GM13976 (cell line): ENCODE measurements at regions not wholly inside any gene's neighbourhood (a gene's known extent, or its start where the extent isn't known, plus 50 kb on each side); places are given as distances from the start of the nearest gene placed in this dataset.

Experiments
- DNase-seq: peaks from one replicate; pipeline ENCODE4 v3.0.0; 2012; ENCODE audit warnings: low spot score
- CTCF ChIP-seq: IDR thresholded peaks from 2 replicates; pipeline ENCODE4 v1.5.1; 2012; ENCODE audit warnings: borderline replicate concordance, mild to moderate bottlenecking; ENCODE audit not compliant: insufficient read depth; ENCODE audit errors: extremely low read depth, missing control alignments, control extremely low read depth
- in situ Hi-C: fragments of 300-500 bp; cut with MboI; formaldehyde crosslinking; loops from one replicate; pipeline ENCODE4 v1.12.0; 2022; ENCODE audit warnings: low sequenced_read_pairs, mixed read lengths, inconsistent platforms; ENCODE audit not compliant: unreplicated experiment

- no peak for TF ChIP-seq CTCF
- no peak for DNase-seq
- in situ Hi-C loops, result no loop called here
These were observed 490.7 kb upstream of the SGCD start for GRCh38 chr5:155836089-155836803.

- in situ Hi-C loops, result no loop called here
- no peak for TF ChIP-seq CTCF
- DNase-seq, result no peak
These were observed 488.6 kb upstream of the SGCD start for GRCh38 chr5:155838394-155838793.

- no peak for DNase-seq
- TF ChIP-seq CTCF, result no peak
- in situ Hi-C loops, result no loop called here
These were observed 487.5 kb upstream of the SGCD start for GRCh38 chr5:155839251-155840037.

GRCh38 chr5:155844542-155844941, 482.4 kb upstream of the SGCD start:
- no peak for TF ChIP-seq CTCF
- no peak for DNase-seq
- in situ Hi-C loops, result no loop called here

- in situ Hi-C loops, result no loop called here
- no peak for DNase-seq
- no peak for TF ChIP-seq CTCF
These were observed 476.6 kb upstream of the SGCD start for GRCh38 chr5:155850370-155850769.

- in situ Hi-C loops, result no loop called here
- no peak for DNase-seq
- no peak for TF ChIP-seq CTCF
These were observed 460.0 kb upstream of the SGCD start for GRCh38 chr5:155866971-155867370.
